H9 (cell line): ENCODE measurements at regions not wholly inside any gene's neighbourhood (a gene's known extent, or its start where the extent isn't known, plus 50 kb on each side); places are given as distances from the start of the nearest gene placed in this dataset.

Source experiments
- DNase-seq: peaks from one replicate; pipeline ENCODE4 v3.0.0-alpha.2; 2017
- H2AFZ ChIP-seq: one replicate; pipeline ENCODE4 v1.6.1; 2013; ENCODE audit warnings: mild to moderate bottlenecking, low read length, control low read depth, moderate library complexity
- H2AK5ac ChIP-seq: 2 replicates; pipeline ENCODE4 v1.6.1; 2013; ENCODE audit warnings: low read length, control low read depth, mixed read lengths; ENCODE audit not compliant: insufficient read length
- H2BK120ac ChIP-seq: one replicate; pipeline ENCODE4 v1.6.1; 2013; ENCODE audit warnings: low read depth, mild to moderate bottlenecking, low read length, control low read depth, inconsistent platforms; ENCODE audit not compliant: poor library complexity, severe bottlenecking
- H2BK12ac ChIP-seq: 2 replicates; pipeline ENCODE4 v1.6.1; 2013; ENCODE audit warnings: low read length, control low read depth, mixed read lengths, low read depth; ENCODE audit not compliant: insufficient read length
- H2BK15ac ChIP-seq: 2 replicates; pipeline ENCODE4 v1.6.1; 2013; ENCODE audit warnings: low read depth, low read length, control low read depth
- H2BK20ac ChIP-seq: one replicate; pipeline ENCODE4 v1.6.1; 2013; ENCODE audit warnings: low read depth, mild to moderate bottlenecking, low read length, control low read depth, inconsistent platforms; ENCODE audit not compliant: poor library complexity, severe bottlenecking
- H2BK5ac ChIP-seq: 2 replicates; pipeline ENCODE4 v1.6.1; 2013; ENCODE audit warnings: low read length, control low read depth, mixed read lengths; ENCODE audit not compliant: insufficient read length
- H3K14ac ChIP-seq: 2 replicates; pipeline ENCODE4 v1.6.1; 2013; ENCODE audit warnings: low read length, control low read depth; ENCODE audit not compliant: insufficient read depth
- H3K18ac ChIP-seq: 2 replicates; pipeline ENCODE4 v1.6.1; 2013; ENCODE audit warnings: low read depth, mild to moderate bottlenecking, mixed read lengths, low read length, control low read depth; ENCODE audit not compliant: insufficient read length
- H3K23ac ChIP-seq: 2 replicates; pipeline ENCODE4 v1.6.1; 2013; ENCODE audit warnings: low read length, control low read depth, mixed read lengths, low read depth; ENCODE audit not compliant: insufficient read length
- H3K23me2 ChIP-seq: 2 replicates; pipeline ENCODE4 v1.6.1; 2013; ENCODE audit warnings: low read depth, mild to moderate bottlenecking, mixed read lengths, low read length, control low read depth; ENCODE audit not compliant: insufficient read length, poor library complexity, severe bottlenecking
- H3K27ac ChIP-seq: 2 replicates; pipeline ENCODE4 v1.5.1; 2013; ENCODE audit warnings: low read length, control low read depth, mixed read lengths, low read depth; ENCODE audit not compliant: insufficient read length
- H3K27me3 ChIP-seq: 2 replicates; pipeline ENCODE4 v1.6.1; 2013; ENCODE audit warnings: low read length, control low read depth, inconsistent platforms; ENCODE audit not compliant: insufficient read depth
- H3K4ac ChIP-seq: 2 replicates; pipeline ENCODE4 v1.6.1; 2013; ENCODE audit warnings: low read depth, mild to moderate bottlenecking, control low read depth, inconsistent platforms, low read length, moderate library complexity
- H3K4me1 ChIP-seq: 2 replicates; pipeline ENCODE4 v1.6.1; 2013; ENCODE audit warnings: low read length, control low read depth, inconsistent platforms; ENCODE audit not compliant: insufficient read depth
- H3K4me2 ChIP-seq: 2 replicates; pipeline ENCODE4 v1.6.1; 2013; ENCODE audit warnings: low read length, control low read depth, mixed read lengths; ENCODE audit not compliant: insufficient read length, insufficient read depth
- H3K56ac ChIP-seq: 2 replicates; pipeline ENCODE4 v1.6.1; 2013; ENCODE audit warnings: low read depth, mild to moderate bottlenecking, mixed read lengths, low read length, control low read depth; ENCODE audit not compliant: insufficient read length
- H3K79me1 ChIP-seq: 2 replicates; pipeline ENCODE4 v1.6.1; 2013; ENCODE audit warnings: low read depth, mild to moderate bottlenecking, moderate library complexity, low read length, control low read depth, inconsistent platforms; ENCODE audit not compliant: insufficient read depth, poor library complexity, severe bottlenecking
- H3K79me2 ChIP-seq: 2 replicates; pipeline ENCODE4 v1.6.1; 2013; ENCODE audit warnings: low read length, control low read depth, inconsistent platforms; ENCODE audit not compliant: insufficient read depth
- H3K9ac ChIP-seq: 2 replicates; pipeline ENCODE4 v1.6.1; 2013; ENCODE audit warnings: low read length, control low read depth, mixed read lengths; ENCODE audit not compliant: insufficient read length; ENCODE audit errors: extremely low read depth
- H3K9me3 ChIP-seq: one replicate; pipeline ENCODE4 v1.6.1; 2013; ENCODE audit warnings: low read depth, low read length, inconsistent platforms; ENCODE audit not compliant: control insufficient read depth
- H3T11ph ChIP-seq: one replicate; pipeline ENCODE4 v1.6.1; 2013; ENCODE audit warnings: mild to moderate bottlenecking, low read length, control low read depth, inconsistent platforms
- H4K20me1 ChIP-seq: one replicate; pipeline ENCODE4 v1.6.1; 2013; ENCODE audit not compliant: control insufficient read depth, insufficient read length, insufficient read depth
- H4K5ac ChIP-seq: 2 replicates; pipeline ENCODE4 v1.6.1; 2013; ENCODE audit warnings: low read depth, mild to moderate bottlenecking, mixed read lengths, low read length, control low read depth; ENCODE audit not compliant: insufficient read length
- H4K8ac ChIP-seq: replicated peaks from 2 replicates; pipeline ENCODE4 v1.6.1; 2013; ENCODE audit warnings: low read length, control low read depth, mixed read lengths, low read depth; ENCODE audit not compliant: insufficient read length
- H4K91ac ChIP-seq: 2 replicates; pipeline ENCODE4 v1.6.1; 2013; ENCODE audit warnings: low read depth, mild to moderate bottlenecking, moderate library complexity, mixed read lengths, low read length, control low read depth; ENCODE audit not compliant: insufficient read length
- H3K27ac Mint-ChIP-seq, 3 experiments: 2 replicates in 2 of 3; 3 replicates in 1 of 3; pipeline ENCODE4 v1.8.0; 2020 to 2021; ENCODE audit warnings: mixed read lengths in 3 of 3, mild to moderate bottlenecking in 1 of 3, moderate library complexity in 1 of 3
- H3K27me3 Mint-ChIP-seq: 2 replicates; pipeline ENCODE4 v1.8.0; 2021; ENCODE audit warnings: low read depth, mild to moderate bottlenecking, moderate library complexity, mixed read lengths
- H3K36me3 Mint-ChIP-seq, 3 experiments: 2 replicates in 2 of 3; 3 replicates in 1 of 3; pipeline ENCODE4 v1.8.0; 2020 to 2021; ENCODE audit warnings: low read depth in 3 of 3, mixed read lengths in 3 of 3; ENCODE audit not compliant: insufficient read depth in 1 of 3
- H3K4me1 Mint-ChIP-seq, 2 experiments: 2 replicates each; pipeline ENCODE4 v1.8.0; 2020; ENCODE audit warnings: mixed read lengths in 2 of 2
- H3K4me3 Mint-ChIP-seq, 2 experiments: 2 replicates in 1 of 2; 3 replicates in 1 of 2; pipeline ENCODE4 v1.8.0; 2020 to 2021; ENCODE audit warnings: mild to moderate bottlenecking in 2 of 2, mixed read lengths in 2 of 2, moderate library complexity in 1 of 2
- H3K9me3 Mint-ChIP-seq, 2 experiments: 2 replicates in 1 of 2; 3 replicates in 1 of 2; pipeline ENCODE4 v1.8.0; 2020; ENCODE audit warnings: mild to moderate bottlenecking in 2 of 2, mixed read lengths in 2 of 2, moderate library complexity in 1 of 2
- WGBS: extraction: QIAGEN DNeasy Blood & Tissue Kit; methylation state at CpG from one replicate; pipeline ENCODE4 v1.1.7; 2013; ENCODE audit warnings: missing lambda C conversion rate, low lambda C conversion rate, mixed read lengths; ENCODE audit not compliant: insufficient read length; ENCODE audit errors: extremely low coverage; 5-methylcytosine and 5-hydroxymethylcytosine counted together
- TF ChIP-seq, protein P1 (sequence below): fragments of 200-600 bp; sonication (generic); conservative IDR thresholded peaks from 3 replicates; pipeline ENCODE4 v1.8.0; 2021; ENCODE audit warnings: antibody characterized with exemption, mild to moderate bottlenecking

DNA sequence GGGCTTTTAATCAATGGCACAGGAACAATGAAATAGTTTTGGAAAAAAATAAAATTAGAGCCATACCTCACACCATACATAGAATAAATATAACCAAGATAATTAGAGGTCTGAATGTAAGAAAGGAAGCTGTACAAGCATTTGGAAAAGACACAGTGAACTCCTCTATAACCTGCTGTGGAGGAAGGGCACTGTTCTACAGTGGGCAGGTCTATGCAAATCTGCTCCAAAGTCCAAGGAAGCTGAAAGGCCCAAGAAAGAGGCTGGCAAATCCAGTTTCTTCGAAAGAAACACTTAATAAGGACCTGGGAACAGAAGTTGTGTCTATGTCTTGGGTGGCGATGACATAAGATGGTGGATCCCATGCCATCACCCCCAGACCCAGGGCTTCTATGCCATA, 169.4 kb upstream of the RALGAPA2 start:
- WGBS = no CpG with 5 or more reads among the region's 2 CpGs
- no peak overlapping the region for H3T11ph ChIP-seq
- no peak overlapping the region for H3K9ac ChIP-seq
- no peak overlapping the region for H2BK20ac ChIP-seq
- H3K4me2 ChIP-seq = no peak overlapping the region
- H2AK5ac ChIP-seq = no peak overlapping the region
- H2BK120ac ChIP-seq = no peak overlapping the region
- H2AFZ ChIP-seq = no peak overlapping the region
- H3K27me3 Mint-ChIP-seq = peaks cover 6% of the 10 kb centered on the region
- H3K23ac ChIP-seq = no peak overlapping the region
- no peak overlapping the region for H3K27ac Mint-ChIP-seq
- no peaks in the 10 kb centered on the region for H3K4me1 ChIP-seq
- H3K56ac ChIP-seq = no peak overlapping the region
- H3K27ac ChIP-seq = no peak overlapping the region
- no peak overlapping the region for H2BK12ac ChIP-seq
- no peak for DNase-seq
- H3K4me3 Mint-ChIP-seq = no peak overlapping the region
- H3K4ac ChIP-seq = no peak overlapping the region
- H3K27me3 ChIP-seq = no peaks in the 10 kb centered on the region
- no peak overlapping the region for H4K91ac ChIP-seq
- peaks cover 0 to 1% of the 10 kb centered on the region in 2 experiments; a peak in 1 of 5 replicates for H3K9me3 Mint-ChIP-seq
- H3K79me2 ChIP-seq = no peaks in the 10 kb centered on the region
- H3K9me3 ChIP-seq = no peaks in the 10 kb centered on the region
- H2BK5ac ChIP-seq = no peak overlapping the region
- no peak overlapping the region for H4K5ac ChIP-seq
- TF ChIP-seq, protein P1, sequence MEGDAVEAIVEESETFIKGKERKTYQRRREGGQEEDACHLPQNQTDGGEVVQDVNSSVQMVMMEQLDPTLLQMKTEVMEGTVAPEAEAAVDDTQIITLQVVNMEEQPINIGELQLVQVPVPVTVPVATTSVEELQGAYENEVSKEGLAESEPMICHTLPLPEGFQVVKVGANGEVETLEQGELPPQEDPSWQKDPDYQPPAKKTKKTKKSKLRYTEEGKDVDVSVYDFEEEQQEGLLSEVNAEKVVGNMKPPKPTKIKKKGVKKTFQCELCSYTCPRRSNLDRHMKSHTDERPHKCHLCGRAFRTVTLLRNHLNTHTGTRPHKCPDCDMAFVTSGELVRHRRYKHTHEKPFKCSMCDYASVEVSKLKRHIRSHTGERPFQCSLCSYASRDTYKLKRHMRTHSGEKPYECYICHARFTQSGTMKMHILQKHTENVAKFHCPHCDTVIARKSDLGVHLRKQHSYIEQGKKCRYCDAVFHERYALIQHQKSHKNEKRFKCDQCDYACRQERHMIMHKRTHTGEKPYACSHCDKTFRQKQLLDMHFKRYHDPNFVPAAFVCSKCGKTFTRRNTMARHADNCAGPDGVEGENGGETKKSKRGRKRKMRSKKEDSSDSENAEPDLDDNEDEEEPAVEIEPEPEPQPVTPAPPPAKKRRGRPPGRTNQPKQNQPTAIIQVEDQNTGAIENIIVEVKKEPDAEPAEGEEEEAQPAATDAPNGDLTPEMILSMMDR = no peak
- H3K79me1 ChIP-seq = no peaks in the 10 kb centered on the region
- H3K23me2 ChIP-seq = no peaks in the 10 kb centered on the region
- no peak overlapping the region for H2BK15ac ChIP-seq
- no peak overlapping the region for H3K14ac ChIP-seq
- H4K20me1 ChIP-seq = no peaks in the 10 kb centered on the region
- H3K18ac ChIP-seq = no peak overlapping the region
- H3K4me1 Mint-ChIP-seq = peaks cover under 1% of the 10 kb centered on the region in 2 experiments; a peak in 2 of 4 replicates
- no peak overlapping the region for H4K8ac ChIP-seq
- H3K36me3 Mint-ChIP-seq = peaks cover 0 to 6% (median 0%) of the 10 kb centered on the region in 3 experiments; a peak in 2 of 7 replicates
